Kidney capillary endothelial cell (primary cell): ENCODE measurements at regions not wholly inside any gene's neighbourhood (a gene's known extent, or its start where the extent isn't known, plus 50 kb on each side); places are given as distances from the start of the nearest gene placed in this dataset.
"Not testable (repeated sequence)": the region's sequence is repeated elsewhere in the genome, so short reads cannot be mapped to it uniquely, and the experiment has no call there.

ENCODE experiments used
- DNase-seq: peaks from one replicate; pipeline ENCODE4 v3.0.0-alpha.2; 2018; ENCODE audit warnings: low spot score

DNA sequence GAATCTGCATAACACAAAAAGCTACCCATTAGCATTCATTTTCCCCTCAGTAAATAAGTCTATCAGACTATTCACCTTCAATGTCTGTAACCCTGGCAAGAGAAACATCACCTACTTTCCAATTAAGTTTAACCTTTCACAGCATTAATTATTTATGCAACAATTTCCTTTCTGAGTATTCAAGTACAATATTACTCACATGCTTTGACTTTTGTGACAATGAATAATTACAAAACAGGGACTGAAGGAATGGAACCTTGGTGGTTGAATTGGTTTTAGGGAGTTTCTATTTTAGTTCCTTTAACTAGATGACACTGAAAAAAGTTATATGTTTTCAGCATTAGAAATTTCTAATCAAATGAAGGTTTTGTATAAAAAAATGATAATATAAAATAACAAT lies 932.3 kb upstream of the EPHA5 start:
- no peak for DNase-seq

- no peak for DNase-seq
Measured at GRCh38 chr4:66591968-66592367, 921.7 kb upstream of the EPHA5 start.

DNA sequence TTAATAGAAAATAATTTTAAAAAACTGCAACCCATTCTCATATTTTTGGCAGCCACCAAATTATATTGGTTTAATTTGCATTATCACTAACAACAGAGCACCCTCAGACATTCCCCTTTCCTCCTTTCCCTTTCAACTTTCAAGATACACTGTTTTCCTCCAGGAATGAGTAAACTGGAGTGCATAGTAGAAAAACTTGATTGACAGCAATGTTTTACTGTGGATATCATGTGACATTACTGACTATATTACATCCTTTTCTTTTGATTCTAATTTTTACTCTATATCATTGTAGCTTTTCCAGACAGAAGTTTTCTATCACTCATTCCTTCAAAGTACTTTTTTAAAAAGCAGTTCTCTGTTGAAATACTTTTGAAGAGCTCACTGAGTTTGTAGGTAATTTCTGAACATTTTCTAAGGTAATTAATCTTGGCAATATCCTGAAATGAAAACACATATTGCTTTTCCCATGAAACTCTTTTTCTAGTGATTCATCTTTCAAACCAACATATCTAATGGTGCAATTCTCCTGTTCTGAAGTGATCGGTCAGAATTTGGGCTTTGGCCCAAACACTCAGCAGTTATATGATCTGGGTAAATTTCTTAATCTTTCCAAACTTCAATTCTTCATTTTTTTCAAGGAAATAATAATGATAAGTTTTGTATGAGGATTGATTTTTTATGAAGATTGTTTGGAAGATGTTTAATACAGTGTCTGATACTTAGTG lies 920.4 kb upstream of the EPHA5 start:
- DNase-seq: no peak

DNA sequence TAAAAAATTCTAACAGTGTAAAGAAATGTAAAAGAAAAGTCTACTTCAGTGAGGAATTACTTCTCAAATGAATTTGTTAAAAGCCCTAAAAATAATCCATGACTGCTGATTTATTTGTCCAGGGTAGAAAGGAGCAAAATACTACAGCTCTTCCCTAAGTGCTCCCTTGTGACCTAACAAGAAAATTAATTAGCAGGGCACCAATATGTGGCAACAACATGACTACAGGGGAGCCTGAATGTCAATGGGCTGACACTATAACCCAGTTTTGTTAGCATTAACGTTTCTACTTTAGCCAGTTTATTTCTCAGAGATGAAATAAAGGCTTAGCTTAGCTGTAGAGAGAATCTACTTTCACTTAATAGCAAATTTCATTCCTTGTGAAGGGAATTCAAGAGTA lies 918.9 kb upstream of the EPHA5 start:
- no peak for DNase-seq

DNA sequence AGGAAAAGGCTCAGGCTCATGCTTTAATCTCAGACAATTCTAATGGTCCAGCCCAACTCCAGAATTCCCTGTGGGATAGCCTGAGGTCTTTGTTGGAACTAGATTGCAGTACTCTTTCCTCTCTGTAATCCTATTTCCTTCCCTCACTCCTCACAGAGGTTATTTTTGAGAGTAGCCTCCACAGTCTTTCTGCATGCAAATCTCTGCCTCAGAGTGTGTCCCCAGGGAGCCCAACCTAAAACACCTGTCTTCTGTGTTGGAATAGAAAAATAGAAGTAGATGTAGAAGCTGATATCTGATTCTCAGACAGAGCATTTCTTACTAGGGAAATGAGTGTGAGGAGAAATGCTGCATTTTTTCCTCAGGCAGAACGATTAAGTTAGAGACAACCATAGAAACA lies 915.5 kb upstream of the EPHA5 start:
- no peak for DNase-seq

DNA sequence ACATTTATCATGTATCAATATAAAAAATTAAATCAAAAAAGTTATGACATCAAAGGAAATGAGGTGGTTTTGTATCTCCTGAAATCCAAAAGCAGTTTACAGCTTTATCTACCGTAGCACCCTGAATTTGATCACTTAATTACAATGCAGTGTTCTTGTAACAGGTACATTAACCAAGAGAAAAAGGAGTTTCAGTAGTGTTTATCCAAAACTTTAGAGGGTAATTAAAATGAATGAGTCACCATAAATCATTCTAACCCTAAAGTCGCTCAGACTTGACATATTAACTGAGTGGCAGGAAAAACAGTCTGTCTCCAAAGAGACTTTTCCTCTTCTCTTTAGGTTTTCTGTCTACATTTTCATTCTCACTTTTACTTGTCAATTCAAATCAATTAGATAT lies 907.6 kb upstream of the EPHA5 start:
- DNase-seq: no peak

- DNase-seq: no peak
Measured at GRCh38 chr4:66575008-66575696, 904.9 kb upstream of the EPHA5 start.

DNA sequence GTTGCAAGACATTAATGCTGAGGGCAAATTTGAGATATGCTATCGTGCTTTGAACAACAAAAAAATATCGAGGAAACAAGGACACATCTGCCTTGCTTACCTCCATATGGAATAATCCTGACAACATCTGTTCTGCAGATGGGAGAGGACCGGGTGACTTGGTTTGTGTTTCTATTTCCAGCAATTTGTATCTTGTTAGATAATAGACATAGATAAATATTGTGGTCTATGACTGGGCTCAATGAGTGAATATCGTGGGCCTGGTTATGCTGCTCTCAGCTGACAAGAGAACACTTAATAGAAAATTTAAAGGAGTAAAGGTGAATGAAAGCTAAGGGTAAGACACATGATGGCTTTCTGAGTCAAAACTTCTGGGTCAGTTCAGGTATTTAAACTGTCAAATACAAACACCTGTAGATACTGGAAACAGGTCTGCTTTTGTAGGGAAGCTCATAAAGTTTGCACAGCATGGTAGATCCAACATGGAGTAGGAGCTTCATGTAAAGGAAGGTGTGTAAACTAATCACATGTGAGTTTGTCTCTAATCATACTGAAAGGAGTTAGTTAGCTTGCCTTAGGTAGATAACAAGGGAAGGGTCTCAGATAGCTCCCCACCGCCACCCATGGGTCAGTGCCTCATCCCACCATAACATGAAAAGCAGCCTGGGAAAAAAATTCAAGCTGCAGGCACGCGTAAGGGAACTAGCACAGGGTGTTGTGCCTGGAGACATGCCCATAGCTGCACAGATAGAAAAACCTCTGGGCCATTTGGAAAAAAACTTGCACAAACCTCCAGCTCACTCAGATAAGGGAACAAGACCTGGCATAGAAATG lies 904.1 kb upstream of the EPHA5 start:
- no peak for DNase-seq

GRCh38 chr4:66572949-66573348 lies 902.7 kb upstream of the EPHA5 start:
- DNase-seq: no peak

DNA sequence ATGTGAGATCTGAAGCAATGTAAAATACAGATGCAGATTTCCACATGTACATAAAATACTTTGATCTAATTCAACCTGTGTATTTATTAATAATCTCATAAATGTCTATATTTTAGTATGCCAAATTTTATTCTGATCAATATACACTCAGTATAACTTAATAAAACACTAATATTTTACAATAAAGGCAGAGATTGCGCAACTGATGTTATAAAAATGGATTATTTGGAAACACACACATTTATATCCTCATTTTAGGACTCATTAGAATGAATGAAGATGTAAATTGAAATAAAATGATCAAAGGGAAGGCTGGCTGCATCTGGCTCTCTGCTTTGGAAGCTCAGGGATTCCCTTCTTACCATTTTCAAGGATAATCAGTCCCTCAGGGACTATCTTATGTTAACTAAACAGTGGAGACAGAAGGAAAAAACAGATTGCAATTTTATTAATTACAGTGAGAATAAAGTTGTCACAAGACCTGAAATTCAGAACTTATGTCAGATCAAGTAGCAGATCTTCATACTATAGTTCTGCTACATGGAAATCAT lies 900.9 kb upstream of the EPHA5 start:
- no peak for DNase-seq

- no peak for DNase-seq
Measured at GRCh38 chr4:66569228-66569627, 898.9 kb upstream of the EPHA5 start.

DNA sequence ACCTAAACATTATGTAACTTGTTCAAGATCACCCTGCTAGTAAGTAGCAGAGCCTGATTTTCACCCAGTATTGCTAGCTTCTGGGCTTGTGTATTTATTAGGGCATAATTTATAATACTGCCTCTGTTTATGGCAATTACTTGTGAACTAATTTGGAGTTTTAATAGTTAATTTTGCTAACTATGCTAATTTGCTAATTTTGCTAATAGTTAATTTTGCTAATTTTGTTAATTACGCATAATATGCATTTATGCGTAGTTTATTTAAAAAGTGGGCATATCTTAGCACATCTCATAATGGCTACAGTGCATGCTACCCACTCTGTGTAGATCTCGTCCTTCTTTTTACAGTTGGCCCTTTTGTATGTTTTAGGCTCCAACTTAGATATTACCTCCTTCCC lies 898.1 kb upstream of the EPHA5 start:
- DNase-seq: no peak

GRCh38 chr4:66568001-66568400 lies 897.7 kb upstream of the EPHA5 start:
- no peak for DNase-seq

DNA sequence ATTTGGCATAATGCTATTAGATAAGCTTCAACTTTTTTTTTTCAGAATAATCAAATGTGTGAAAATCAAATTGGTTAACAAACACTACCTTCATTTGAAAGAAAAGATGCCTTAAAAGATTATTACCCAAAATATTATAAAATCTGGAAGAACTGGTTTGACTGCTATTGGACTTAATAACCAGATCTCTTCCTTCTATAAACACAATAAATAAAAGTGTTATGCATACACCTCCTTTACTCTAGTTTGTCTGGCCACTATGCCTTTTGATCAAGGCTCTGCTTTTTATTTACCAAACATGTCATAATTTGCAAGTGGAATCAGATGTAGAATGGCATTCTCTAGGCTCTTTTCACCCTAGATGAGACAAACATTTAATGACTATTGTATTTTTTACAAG lies 897.3 kb upstream of the EPHA5 start:
- no peak for DNase-seq

- DNase-seq: no peak
Measured at GRCh38 chr4:66565801-66566200, 895.5 kb upstream of the EPHA5 start.

GRCh38 chr4:66564901-66565651 lies 894.8 kb upstream of the EPHA5 start:
- DNase-seq: no peak

DNA sequence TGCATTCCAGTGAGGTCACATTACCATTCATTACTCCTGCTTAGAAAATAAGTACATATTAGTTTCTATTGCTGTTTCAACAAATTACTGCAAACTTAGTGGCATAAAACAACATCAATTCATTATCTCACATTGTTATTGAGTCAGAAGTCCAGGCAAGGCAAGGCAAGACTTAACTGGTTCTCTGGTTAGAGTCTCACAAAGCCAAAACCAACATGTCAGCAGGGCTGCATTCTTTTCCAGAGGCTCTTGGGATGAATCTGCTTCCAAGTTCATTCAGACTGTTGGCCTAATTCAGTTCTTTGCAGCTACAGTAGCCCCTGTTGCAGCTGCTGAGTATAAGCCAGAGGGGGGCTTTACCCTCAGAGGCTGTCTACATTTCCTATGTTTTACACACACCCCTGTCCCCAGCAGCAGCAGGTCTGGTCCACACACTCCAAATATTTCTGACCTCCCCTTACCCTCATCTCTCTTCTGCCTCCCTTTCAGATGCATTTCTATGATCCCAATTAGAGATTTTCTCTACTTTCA lies 892.1 kb upstream of the EPHA5 start:
- DNase-seq: no peak

- DNase-seq: not testable (repeated sequence)
Measured at GRCh38 chr4:66561465-66562053, 891.3 kb upstream of the EPHA5 start.

DNA sequence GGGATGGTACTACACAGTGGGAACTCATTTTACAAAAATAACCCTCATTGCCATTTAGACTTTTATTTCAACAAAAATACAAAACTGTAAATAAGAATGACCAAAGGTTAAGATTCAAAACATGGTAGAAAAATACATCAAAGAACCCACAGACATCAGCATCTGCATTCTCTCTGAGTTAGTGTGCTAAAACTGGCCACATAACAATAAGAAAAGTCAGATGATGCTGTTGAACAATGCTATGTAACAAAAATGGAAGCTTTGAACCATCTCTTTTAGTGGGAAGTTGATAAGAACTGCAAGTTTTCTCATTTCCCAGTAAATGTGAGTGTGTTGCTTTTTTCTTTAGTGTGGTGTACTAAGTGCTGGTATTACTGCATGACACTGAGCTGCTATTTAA lies 888.4 kb upstream of the EPHA5 start:
- no peak for DNase-seq

- DNase-seq: no peak
Measured at GRCh38 chr4:66556651-66557278, 886.5 kb upstream of the EPHA5 start.

DNA sequence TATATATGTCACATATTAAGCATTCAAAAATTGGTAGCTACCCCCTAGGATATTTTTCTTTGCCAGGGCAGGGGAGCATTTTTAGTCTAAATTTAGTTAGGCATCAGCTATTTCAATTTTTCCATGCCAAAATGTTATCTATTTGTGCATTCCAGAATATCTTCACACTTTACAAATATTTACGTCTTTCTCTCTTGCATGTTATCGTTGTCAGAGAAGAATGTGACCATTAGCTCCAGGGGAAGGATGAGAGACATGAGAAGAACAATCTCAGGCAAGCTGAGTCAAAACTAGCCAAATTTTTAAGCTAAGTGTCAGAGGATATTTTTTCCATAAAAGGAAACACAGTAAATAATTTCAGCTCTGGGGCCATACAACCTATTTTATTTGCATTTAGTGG lies 885.0 kb upstream of the EPHA5 start:
- no peak for DNase-seq
